ENCODE measurements at regions not wholly inside any gene's neighbourhood (a gene's known extent, or its start where the extent isn't known, plus 50 kb on each side); places are given as distances from the start of the nearest gene placed in this dataset.

DNA sequence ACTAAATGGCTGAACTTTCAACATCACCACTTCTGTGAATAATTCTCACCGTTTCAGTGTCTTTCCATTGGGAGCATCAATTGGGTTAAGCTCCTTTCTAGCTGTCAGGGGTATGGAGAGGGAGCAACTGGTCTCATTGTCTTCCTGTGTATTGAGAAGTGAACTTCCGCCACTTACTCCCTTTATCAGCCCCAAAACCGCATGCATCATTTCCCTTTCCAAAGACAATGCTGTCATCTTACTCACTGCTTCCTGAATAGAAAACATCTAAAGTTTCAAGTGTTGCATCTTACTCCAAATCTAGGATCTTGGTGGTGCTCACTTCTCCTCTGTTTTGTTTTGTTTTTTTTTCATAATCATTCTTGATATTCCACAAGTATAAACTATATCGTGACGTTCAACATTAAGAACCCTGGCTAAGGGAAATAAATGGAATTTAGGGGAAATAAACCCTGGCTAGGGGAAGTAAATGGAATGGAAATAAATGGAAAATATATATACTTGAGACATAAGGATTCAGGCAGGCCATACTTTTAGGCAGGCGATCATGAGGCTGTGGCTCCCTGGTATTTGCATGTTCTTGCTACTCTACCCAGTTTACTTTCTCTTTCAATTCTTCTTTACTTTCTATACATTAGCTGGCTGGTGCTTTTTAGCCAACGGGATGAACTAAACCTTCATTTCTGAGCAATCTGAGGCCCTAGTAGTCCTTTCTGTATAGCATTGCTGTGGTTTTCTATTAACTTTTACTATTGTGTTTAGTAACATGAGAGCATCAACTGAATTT is 371.9 kb downstream of the BMPER start:
- DNase-seq, result peak; percentile 36

DNA sequence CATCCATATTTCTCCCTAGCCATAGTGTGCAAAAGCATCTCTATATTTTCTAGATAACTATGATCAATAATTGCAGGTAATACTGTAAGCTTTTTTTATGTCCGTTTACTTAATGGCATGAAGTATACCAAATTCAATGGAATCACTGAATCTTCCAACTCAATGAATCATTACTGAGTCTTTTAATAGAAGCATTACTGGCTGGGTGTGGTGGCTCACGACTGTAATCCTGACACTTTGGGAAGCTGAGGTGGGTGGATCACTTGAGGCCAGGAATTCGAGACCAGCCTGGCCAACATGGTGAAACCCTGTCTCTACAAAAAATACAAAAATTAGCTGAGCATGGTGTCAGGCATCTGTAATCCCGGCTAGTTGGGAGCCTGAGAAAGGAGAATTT is 372.5 kb downstream of the BMPER start:
- DNase-seq, result no peak

- no peak for DNase-seq
Measured at GRCh38 chr7:34281260-34281659, 375.9 kb downstream of the BMPER start.

DNA sequence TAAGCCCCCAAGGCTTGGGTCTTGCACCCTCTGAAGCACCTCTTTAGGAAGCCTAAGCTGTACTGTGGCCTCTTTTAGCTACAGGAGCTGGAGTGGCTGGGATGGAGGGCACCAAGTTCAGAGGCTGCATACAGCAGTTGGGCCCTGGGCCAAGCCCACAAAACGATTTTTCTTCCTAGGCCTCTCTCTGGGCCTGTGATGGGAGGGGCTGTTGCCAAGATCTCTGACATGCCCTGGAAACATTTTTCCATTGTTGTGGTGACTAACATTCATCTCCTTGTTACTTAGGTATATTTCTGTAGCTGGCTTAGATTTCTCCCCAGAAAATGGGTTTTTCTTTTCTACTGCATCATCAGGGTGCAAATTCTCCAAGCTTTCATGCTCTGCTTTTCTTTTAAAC is 375.7 kb upstream of the NPSR1 start:
- no peak for DNase-seq

GRCh38 chr7:34296663-34297062 is 361.4 kb upstream of the NPSR1 start:
- peak; percentile 46 for DNase-seq

DNA sequence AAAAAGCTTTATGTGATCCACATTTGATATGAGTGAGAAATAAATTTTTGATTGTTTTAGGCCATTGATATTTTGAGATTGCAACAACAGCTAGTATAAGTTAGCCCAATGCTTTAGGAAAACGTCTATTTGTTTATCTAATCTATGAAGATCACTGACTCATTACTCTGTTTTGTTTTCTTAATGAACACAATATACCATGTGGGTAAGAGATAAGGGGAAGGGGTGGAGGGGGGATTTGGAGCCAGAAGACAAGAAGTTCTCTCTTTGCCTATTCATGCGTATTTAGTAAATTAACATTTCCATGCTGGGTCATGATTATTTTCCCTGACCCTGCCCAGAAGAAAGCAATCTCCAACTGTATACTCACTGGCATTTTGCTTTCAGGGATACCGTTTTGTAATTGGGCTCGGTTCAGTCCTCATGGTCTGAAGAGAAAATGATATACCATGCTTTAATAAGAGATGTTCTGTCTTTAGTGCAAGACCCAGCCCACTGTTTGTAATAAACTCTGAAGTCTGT is 359.5 kb upstream of the NPSR1 start:
- DNase-seq, result no peak

DNA sequence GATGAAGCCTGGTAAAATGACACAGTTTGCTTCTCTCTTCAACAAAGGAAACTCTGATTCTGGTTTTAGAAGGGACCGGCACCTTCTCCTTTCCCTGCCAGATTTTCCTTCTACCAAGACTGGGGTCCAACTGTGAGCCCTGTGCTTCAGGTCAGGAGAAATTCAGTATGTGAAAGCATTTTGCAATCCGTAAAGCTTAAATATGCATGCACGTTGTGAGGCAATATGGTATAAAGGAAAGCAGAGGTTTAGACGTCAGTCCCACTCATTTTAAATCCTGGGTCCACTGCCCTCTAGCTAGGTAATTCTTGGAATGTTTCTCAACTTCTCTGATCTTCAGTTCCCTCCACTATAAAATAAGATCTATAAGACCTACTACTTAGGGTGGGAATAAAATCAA is 359.0 kb upstream of the NPSR1 start:
- no peak for DNase-seq

DNA sequence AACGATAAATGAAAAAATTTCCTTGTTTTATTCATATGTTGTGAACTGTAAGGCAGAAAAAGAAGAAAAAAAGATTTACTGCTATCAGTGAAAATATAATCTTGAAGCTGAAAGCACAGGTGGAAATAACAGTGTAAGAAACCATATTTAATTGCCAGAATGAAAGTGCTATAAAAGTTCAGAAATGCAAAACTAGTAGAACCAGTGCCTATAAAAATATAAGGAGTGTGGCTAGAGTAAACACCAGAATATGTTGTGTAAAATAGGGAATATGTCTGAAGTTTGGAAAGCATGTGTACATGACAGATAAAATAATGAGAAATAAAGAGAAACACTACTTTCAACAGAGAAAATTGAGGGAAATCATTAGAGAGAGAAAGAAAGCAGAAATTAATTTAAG is 350.5 kb upstream of the NPSR1 start:
- no peak for DNase-seq

DNA sequence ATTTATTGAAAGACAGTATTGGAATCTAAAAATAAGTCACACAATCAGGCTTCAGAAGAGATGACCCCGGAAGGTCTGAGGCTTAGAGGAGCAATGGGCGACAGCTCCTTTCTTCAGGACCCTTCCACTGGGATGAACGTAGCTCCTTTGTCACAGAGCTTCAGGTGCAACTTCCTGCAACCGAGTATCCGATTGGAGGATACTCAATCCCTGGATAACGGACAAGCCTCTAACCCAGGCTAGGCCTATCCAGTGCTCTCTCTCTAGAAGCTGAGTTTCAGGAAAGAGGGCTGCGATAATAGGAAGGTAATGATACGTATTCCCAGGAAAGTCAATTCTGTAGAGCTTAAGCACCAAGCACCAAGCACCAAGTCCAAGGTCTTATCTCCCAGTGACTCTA is 349.4 kb upstream of the NPSR1 start:
- DNase-seq, result no peak

DNA sequence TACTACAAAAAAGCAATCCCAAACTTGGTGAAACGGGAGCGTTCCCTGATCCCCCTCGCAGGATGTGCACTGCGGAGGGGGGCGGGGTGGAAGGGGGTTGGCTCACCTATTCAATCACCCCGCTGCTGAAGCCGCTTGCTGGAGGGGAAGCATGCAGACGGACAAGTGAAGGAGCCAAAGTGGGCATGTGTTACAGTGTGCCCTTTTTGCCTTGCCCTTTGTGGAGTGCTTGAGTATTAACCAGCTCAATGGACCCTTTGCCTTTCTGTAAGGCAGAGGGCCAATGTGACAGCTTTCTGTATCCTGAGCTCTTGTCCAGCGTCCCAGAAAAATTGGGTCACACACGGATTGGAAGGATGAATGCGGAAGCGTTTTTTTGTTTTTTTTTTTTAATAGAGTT is 348.9 kb upstream of the NPSR1 start:
- DNase-seq, result no peak

- no peak for DNase-seq
Measured at GRCh38 chr7:34309584-34309983, 348.4 kb upstream of the NPSR1 start.

- DNase-seq, result no peak
Measured at GRCh38 chr7:34311591-34311990, 346.4 kb upstream of the NPSR1 start.

- no peak for DNase-seq
Measured at GRCh38 chr7:34312624-34313023, 345.4 kb upstream of the NPSR1 start.

GRCh38 chr7:34313289-34313688 is 344.7 kb upstream of the NPSR1 start:
- peak; percentile 29 for DNase-seq

GRCh38 chr7:34315032-34315431 is 343.0 kb upstream of the NPSR1 start:
- DNase-seq, result peak; percentile 93

- DNase-seq, result no peak
Measured at GRCh38 chr7:34317039-34317438, 341.0 kb upstream of the NPSR1 start.

DNA sequence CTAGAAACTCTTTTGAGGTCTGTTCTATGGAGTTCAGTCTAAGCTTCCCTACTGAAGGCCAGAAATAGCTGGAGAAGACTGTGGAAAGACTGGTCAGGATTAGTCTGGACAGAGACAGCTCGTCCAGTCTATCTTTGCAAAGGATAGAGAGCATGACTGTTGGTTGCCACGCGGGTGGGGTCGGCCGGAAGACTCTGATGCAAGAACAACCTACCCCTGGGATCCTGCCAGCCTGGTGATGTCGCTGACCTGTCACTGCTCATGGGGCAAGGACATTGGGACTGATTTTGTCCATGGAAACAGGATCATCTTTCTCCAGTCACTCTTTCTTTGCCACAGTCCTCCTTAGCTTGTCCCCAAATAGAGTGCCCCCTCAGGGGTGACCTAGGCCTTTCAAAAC is 337.6 kb upstream of the NPSR1 start:
- no peak for DNase-seq

- peak; percentile 74 for DNase-seq
Measured at GRCh38 chr7:34320926-34321661, 336.9 kb upstream of the NPSR1 start.

DNA sequence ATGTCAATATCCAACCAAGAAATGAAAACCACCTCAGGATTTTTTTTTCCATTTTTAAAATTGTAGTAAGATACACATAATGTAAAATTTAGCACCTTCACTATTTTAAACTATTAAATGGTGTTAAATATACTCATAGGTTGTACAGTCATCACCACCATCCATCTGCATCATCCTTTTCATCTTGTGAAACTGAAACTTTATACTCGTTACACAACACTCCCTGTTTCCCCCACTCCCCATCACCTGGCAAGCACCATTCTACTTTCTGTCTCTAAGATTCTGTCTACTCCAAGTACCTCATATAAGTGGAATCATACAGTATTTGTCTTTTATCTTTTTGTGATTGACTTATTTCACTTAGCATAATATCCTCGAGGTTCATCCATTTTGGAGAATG is 335.2 kb upstream of the NPSR1 start:
- DNase-seq, result no peak

- DNase-seq, result peak; percentile 30
Measured at GRCh38 chr7:34327681-34328080, 330.3 kb upstream of the NPSR1 start.

GRCh38 chr7:34330308-34330707 is 327.7 kb upstream of the NPSR1 start:
- DNase-seq, result no peak

DNA sequence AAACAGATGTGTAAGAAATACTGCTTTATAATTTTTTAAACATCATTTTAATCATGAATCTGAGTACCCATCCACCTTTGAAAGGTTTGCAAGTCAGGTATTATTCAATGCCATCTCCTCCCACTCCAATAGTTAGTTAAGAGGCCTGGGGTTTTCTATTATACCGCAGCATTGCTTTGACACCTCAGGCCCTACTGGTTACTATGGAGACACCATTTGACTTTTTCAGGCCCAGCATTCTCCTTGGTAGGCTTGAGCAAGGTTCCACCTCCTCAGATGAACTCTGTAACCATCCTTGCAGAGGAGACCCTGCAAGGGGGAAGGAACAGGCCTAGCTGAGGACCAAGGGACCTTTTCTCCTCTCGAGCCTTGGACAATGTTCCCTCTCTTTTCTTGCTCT is 326.9 kb upstream of the NPSR1 start:
- DNase-seq, result no peak

GRCh38 chr7:34332006-34332405 is 326.0 kb upstream of the NPSR1 start:
- DNase-seq, result no peak

GRCh38 chr7:34333184-34333583 is 324.8 kb upstream of the NPSR1 start:
- DNase-seq, result no peak

Measured in fibroblast of skin of scalp (primary cell).